OCI-LY1 (cell line): ENCODE measurements at regions not wholly inside any gene's neighbourhood (a gene's known extent, or its start where the extent isn't known, plus 50 kb on each side); places are given as distances from the start of the nearest gene placed in this dataset.

Experiments used
- H2AFZ ChIP-seq: fragments of 200-600 bp; sonication (generic), shearing (Covaris generic); 2 replicates; pipeline ENCODE4 v1.6.0; 2014; ENCODE audit warnings: antibody characterized with exemption, mild to moderate bottlenecking, low read length
- H3F3A ChIP-seq: fragments of 200-600 bp; sonication (generic), shearing (Covaris generic); 2 replicates; pipeline ENCODE4 v1.6.0; 2014; ENCODE audit warnings: mild to moderate bottlenecking, antibody characterized with exemption, low read length, moderate library complexity; ENCODE audit not compliant: insufficient read depth
- H3K27ac ChIP-seq: fragments of 200-600 bp; sonication (generic); 2 replicates; pipeline ENCODE4 v1.5.1; 2014; ENCODE audit warnings: low read length, mixed run types, mild to moderate bottlenecking, low read depth; ENCODE audit not compliant: poor library complexity, severe bottlenecking
- H3K27me3 ChIP-seq: fragments of 200-600 bp; sonication (generic); 2 replicates; pipeline ENCODE4 v1.6.0; 2014; ENCODE audit warnings: antibody characterized with exemption, mild to moderate bottlenecking, low read length, moderate library complexity; ENCODE audit not compliant: insufficient read depth
- H3K36me3 ChIP-seq: fragments of 200-600 bp; sonication (generic); 2 replicates; pipeline ENCODE4 v1.6.1; 2014; ENCODE audit warnings: mild to moderate bottlenecking, antibody characterized with exemption, low read length, moderate library complexity, mixed read lengths; ENCODE audit not compliant: insufficient read depth
- H3K4me1 ChIP-seq: fragments of 200-600 bp; sonication (generic); 2 replicates; pipeline ENCODE4 v1.5.1; 2014; ENCODE audit warnings: mild to moderate bottlenecking, low read length, moderate library complexity; ENCODE audit not compliant: insufficient read depth, severe bottlenecking
- H3K4me2 ChIP-seq: fragments of 200-600 bp; sonication (generic), shearing (Covaris generic); 2 replicates; pipeline ENCODE4 v1.6.1; 2014; ENCODE audit warnings: low read length
- H3K4me3 ChIP-seq: fragments of 200-600 bp; sonication (generic); 2 replicates; pipeline ENCODE4 v1.5.1; 2014; ENCODE audit warnings: low read length, low read depth, mild to moderate bottlenecking, mixed read lengths; ENCODE audit not compliant: poor library complexity, severe bottlenecking
- H3K79me2 ChIP-seq: fragments of 200-600 bp; shearing (Covaris generic); 2 replicates; pipeline ENCODE4 v1.6.1; 2016; ENCODE audit warnings: mixed run types, low read length, mixed read lengths; ENCODE audit not compliant: insufficient read depth
- H3K9ac ChIP-seq: fragments of 200-600 bp; sonication (generic), shearing (Covaris generic); 2 replicates; pipeline ENCODE4 v1.6.1; 2014; ENCODE audit warnings: mild to moderate bottlenecking, low read length, mixed read lengths
- H3K9me2 ChIP-seq: fragments of 200-600 bp; sonication (generic), shearing (Covaris generic); 2 replicates; pipeline ENCODE4 v1.6.1; 2014; ENCODE audit warnings: low read depth, mild to moderate bottlenecking, low read length, mixed read lengths
- H3K9me3 ChIP-seq: fragments of 200-600 bp; shearing (Covaris generic); 2 replicates; pipeline ENCODE4 v1.6.1; 2014; ENCODE audit warnings: low read length, mixed read lengths
- H4K20me1 ChIP-seq: fragments of 200-600 bp; sonication (generic), shearing (Covaris generic); 2 replicates; pipeline ENCODE4 v1.6.0; 2016; ENCODE audit warnings: mild to moderate bottlenecking, low read length; ENCODE audit not compliant: insufficient read depth
- EZH2 ChIP-seq: fragments of 200-600 bp; sonication (generic), shearing (Covaris generic); IDR thresholded peaks from 2 replicates; pipeline ENCODE4 v1.8.0; 2017; ENCODE audit warnings: borderline replicate concordance, mixed run types, mild to moderate bottlenecking, antibody characterized with exemption, low read length, moderate library complexity, mixed read lengths
- TF ChIP-seq, protein P1 (sequence below): fragments of 200-600 bp; sonication (generic), shearing (Covaris generic); IDR thresholded peaks from 2 replicates; pipeline ENCODE4 v1.5.1; 2017; ENCODE audit warnings: mild to moderate bottlenecking, antibody characterized with exemption, low read length, moderate library complexity, mixed read lengths

- H4K20me1 ChIP-seq, result no peaks in the 10 kb centered on the region
- no peaks in the 10 kb centered on the region for H3K9me2 ChIP-seq
- no peaks in the 10 kb centered on the region for H3K36me3 ChIP-seq
- no peaks in the 10 kb centered on the region for H3K9me3 ChIP-seq
- no peak overlapping the region for H3K4me3 ChIP-seq
- H2AFZ ChIP-seq, result no peak overlapping the region
- no peaks in the 10 kb centered on the region for H3F3A ChIP-seq
- H3K4me1 ChIP-seq, result no peaks in the 10 kb centered on the region
- H3K4me2 ChIP-seq, result no peak overlapping the region
- no peak overlapping the region for H3K27ac ChIP-seq
- TF ChIP-seq, protein P1, sequence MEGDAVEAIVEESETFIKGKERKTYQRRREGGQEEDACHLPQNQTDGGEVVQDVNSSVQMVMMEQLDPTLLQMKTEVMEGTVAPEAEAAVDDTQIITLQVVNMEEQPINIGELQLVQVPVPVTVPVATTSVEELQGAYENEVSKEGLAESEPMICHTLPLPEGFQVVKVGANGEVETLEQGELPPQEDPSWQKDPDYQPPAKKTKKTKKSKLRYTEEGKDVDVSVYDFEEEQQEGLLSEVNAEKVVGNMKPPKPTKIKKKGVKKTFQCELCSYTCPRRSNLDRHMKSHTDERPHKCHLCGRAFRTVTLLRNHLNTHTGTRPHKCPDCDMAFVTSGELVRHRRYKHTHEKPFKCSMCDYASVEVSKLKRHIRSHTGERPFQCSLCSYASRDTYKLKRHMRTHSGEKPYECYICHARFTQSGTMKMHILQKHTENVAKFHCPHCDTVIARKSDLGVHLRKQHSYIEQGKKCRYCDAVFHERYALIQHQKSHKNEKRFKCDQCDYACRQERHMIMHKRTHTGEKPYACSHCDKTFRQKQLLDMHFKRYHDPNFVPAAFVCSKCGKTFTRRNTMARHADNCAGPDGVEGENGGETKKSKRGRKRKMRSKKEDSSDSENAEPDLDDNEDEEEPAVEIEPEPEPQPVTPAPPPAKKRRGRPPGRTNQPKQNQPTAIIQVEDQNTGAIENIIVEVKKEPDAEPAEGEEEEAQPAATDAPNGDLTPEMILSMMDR, result no peak
- no peak for TF ChIP-seq EZH2
- H3K79me2 ChIP-seq, result no peaks in the 10 kb centered on the region
- no peaks in the 10 kb centered on the region for H3K27me3 ChIP-seq
- H3K9ac ChIP-seq, result no peak overlapping the region
Measured at GRCh38 chr16:65445313-65446260, 323.7 kb upstream of the CDH11 start.

GRCh38 chr16:65441501-65441900 lies 319.6 kb upstream of the CDH11 start:
- Histone ChIP-seq H3K4me1 (no peaks in the 10 kb centered on the region), H3K9ac (no peak overlapping the region), H3K27ac (no peak overlapping the region), H3K4me3 (no peak overlapping the region), H3K9me2 (no peaks in the 10 kb centered on the region), H3K79me2 (no peaks in the 10 kb centered on the region), H3K36me3 (no peaks in the 10 kb centered on the region), H3K4me2 (no peak overlapping the region), H3F3A (no peaks in the 10 kb centered on the region), H3K27me3 (no peaks in the 10 kb centered on the region), H3K9me3 (no peaks in the 10 kb centered on the region), H2AFZ (no peak overlapping the region), H4K20me1 (no peaks in the 10 kb centered on the region)
- TF ChIP-seq, protein P1, result no peak
- TF ChIP-seq EZH2, result no peak

GRCh38 chr16:65429504-65430181 lies 307.8 kb upstream of the CDH11 start:
- no peaks in the 10 kb centered on the region for H3K9me3 ChIP-seq
- no peaks in the 10 kb centered on the region for H4K20me1 ChIP-seq
- no peaks in the 10 kb centered on the region for H3K79me2 ChIP-seq
- no peaks in the 10 kb centered on the region for H3K27me3 ChIP-seq
- H3K4me2 ChIP-seq, result no peak overlapping the region
- no peak overlapping the region for H3K4me3 ChIP-seq
- no peak overlapping the region for H3K9ac ChIP-seq
- no peaks in the 10 kb centered on the region for H3K36me3 ChIP-seq
- H3K9me2 ChIP-seq, result no peaks in the 10 kb centered on the region
- no peaks in the 10 kb centered on the region for H3K4me1 ChIP-seq
- no peaks in the 10 kb centered on the region for H3F3A ChIP-seq
- TF ChIP-seq, protein P1, result no peak
- TF ChIP-seq EZH2, result no peak
- no peak overlapping the region for H3K27ac ChIP-seq
- H2AFZ ChIP-seq, result no peak overlapping the region
